Gastroesophageal sphincter (tissue), 2 donors: ENCODE measurements at regions not wholly inside any gene's neighbourhood (a gene's known extent, or its start where the extent isn't known, plus 50 kb on each side); places are given as distances from the start of the nearest gene placed in this dataset.

Experiments
- EP300 ChIP-seq: sonication (generic); formaldehyde crosslinking; IDR thresholded peaks from one replicate; pipeline ENCODE4 v1.6.1; 2017; ENCODE audit warnings: antibody characterized with exemption, mild to moderate bottlenecking
- POLR2AphosphoS5 ChIP-seq: sonication (generic); formaldehyde crosslinking; IDR thresholded peaks from one replicate; pipeline ENCODE4 v1.6.1; 2017; ENCODE audit warnings: antibody characterized with exemption

DNA sequence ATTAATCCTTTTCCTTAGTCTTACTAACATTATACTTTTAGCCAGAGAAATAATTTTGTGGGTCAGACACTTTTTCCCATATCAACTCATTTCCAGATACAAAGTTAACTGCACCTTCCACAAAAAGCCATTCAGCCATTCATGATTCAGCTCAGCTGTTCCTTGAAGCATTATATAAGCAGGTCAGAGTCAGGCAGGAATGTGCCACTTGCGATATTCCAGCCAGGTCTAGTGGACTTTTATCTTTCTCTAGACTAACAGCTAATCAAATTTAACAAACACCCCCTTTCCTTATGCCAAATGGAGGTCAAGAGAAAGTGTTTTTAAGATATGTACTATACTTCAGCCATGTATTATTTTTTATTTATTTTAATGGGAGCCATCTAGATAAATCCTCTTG lies 75.6 kb upstream of the EPB41L3 start:
- TF ChIP-seq EP300 (no peak), POLR2AphosphoS5 (no peak)
